IMR-90 (cell line): ENCODE measurements at regions not wholly inside any gene's neighbourhood (a gene's known extent, or its start where the extent isn't known, plus 50 kb on each side); places are given as distances from the start of the nearest gene placed in this dataset.

Source experiments
- ATAC-seq: fragments of 200-7000 bp; cut with Tn5 transposase; 2 replicates; pipeline ENCODE4 v1.9.1; 2020; ENCODE audit warnings: low read depth, mild to moderate bottlenecking, moderate library complexity
- BruUV-seq: library from RNA; stranded (reverse); fragments of 400-500 nt; replicated peaks from 2 replicates; lab custom pipeline; 2021; lab: Mats Ljungman, UMichigan
- CTCF ChIA-PET: fragments of 300-600 bp; formaldehyde crosslinking; extraction: SDS; loops from one replicate; lab custom pipeline; 2021; ENCODE audit warnings: antibody characterized with exemption; lab: Yijun Ruan, JAX
- POLR2A ChIA-PET: fragments of 300-600 bp; sonication (Branson Sonifier 250); formaldehyde crosslinking; loops from one replicate; lab custom pipeline; 2022; ENCODE audit warnings: antibody characterized with exemption; ENCODE audit not compliant: unreplicated experiment; lab: Charles Lee
- DNase-seq: peaks from one replicate; pipeline ENCODE4 v3.0.0; 2013
- H2AFZ ChIP-seq: replicated peaks from 2 replicates; pipeline ENCODE3; 2013; ENCODE audit warnings: low read length, mild to moderate bottlenecking; ENCODE audit not compliant: poor library complexity
- H2AK5ac ChIP-seq: 2 replicates; pipeline ENCODE4 v1.6.1; 2013; ENCODE audit warnings: low read depth, low read length, inconsistent platforms
- H2AK9ac ChIP-seq: replicated peaks from 2 replicates; pipeline ENCODE3; 2013; ENCODE audit warnings: mild to moderate bottlenecking, low read depth, low read length, moderate library complexity; ENCODE audit not compliant: poor library complexity
- H2BK120ac ChIP-seq: 2 replicates; pipeline ENCODE4 v1.6.1; 2013; ENCODE audit warnings: low read depth, low read length, inconsistent platforms
- H2BK15ac ChIP-seq: 3 replicates; pipeline ENCODE4 v1.6.1; 2013; ENCODE audit warnings: low read depth, low read length, inconsistent platforms
- H2BK20ac ChIP-seq: 2 replicates; pipeline ENCODE4 v1.6.1; 2013; ENCODE audit warnings: low read depth, mild to moderate bottlenecking, inconsistent platforms, low read length, moderate library complexity
- H2BK5ac ChIP-seq: 2 replicates; pipeline ENCODE4 v1.6.1; 2013; ENCODE audit warnings: mild to moderate bottlenecking, low read depth, low read length, inconsistent platforms; ENCODE audit not compliant: poor library complexity, severe bottlenecking
- H3K14ac ChIP-seq: replicated peaks from 2 replicates; pipeline ENCODE4 v1.6.1; 2013; ENCODE audit warnings: low read depth, low read length, inconsistent platforms
- H3K18ac ChIP-seq: 2 replicates; pipeline ENCODE4 v1.6.1; 2013; ENCODE audit warnings: low read depth, low read length, control low read depth
- H3K23ac ChIP-seq: 2 replicates; pipeline ENCODE4 v1.6.1; 2013; ENCODE audit warnings: low read depth, low read length, inconsistent platforms
- H3K27ac ChIP-seq: 2 replicates; pipeline ENCODE4 v1.5.1; 2013; ENCODE audit warnings: mild to moderate bottlenecking, control low read depth, low read length; ENCODE audit not compliant: insufficient read depth
- H3K27me3 ChIP-seq: 2 replicates; pipeline ENCODE4 v1.6.1; 2013; ENCODE audit warnings: low read length; ENCODE audit not compliant: control insufficient read depth, insufficient read depth
- H3K36me3 ChIP-seq: 2 replicates; pipeline ENCODE4 v1.6.1; 2013; ENCODE audit warnings: low read length, mixed read lengths; ENCODE audit not compliant: control insufficient read depth, insufficient read depth
- H3K4ac ChIP-seq: 2 replicates; pipeline ENCODE4 v1.6.1; 2013; ENCODE audit warnings: low read depth, low read length, inconsistent platforms
- H3K4me1 ChIP-seq: 2 replicates; pipeline ENCODE4 v1.6.1; 2013; ENCODE audit warnings: low read length, mixed read lengths; ENCODE audit not compliant: control insufficient read depth, insufficient read depth
- H3K4me2 ChIP-seq: 2 replicates; pipeline ENCODE4 v1.6.1; 2013; ENCODE audit warnings: low read depth, mild to moderate bottlenecking, control low read depth, low read length, moderate library complexity
- H3K4me3 ChIP-seq: 2 replicates; pipeline ENCODE4 v1.5.1; 2013; ENCODE audit warnings: low read depth, mild to moderate bottlenecking, control low read depth, low read length, moderate library complexity; ENCODE audit not compliant: insufficient read depth
- H3K56ac ChIP-seq: 2 replicates; pipeline ENCODE4 v1.6.1; 2013; ENCODE audit warnings: low read length, inconsistent platforms; ENCODE audit not compliant: insufficient read depth; ENCODE audit errors: extremely low read depth
- H3K79me1 ChIP-seq, 2 experiments: 2 replicates each; pipeline ENCODE4 v1.6.1; 2013; ENCODE audit warnings: low read length in 2 of 2, inconsistent platforms in 1 of 2, low read depth in 1 of 2
- H3K9ac ChIP-seq: 2 replicates; pipeline ENCODE4 v1.6.1; 2013; ENCODE audit warnings: low read depth, low read length, control low read depth
- H3K9me1 ChIP-seq: 2 replicates; pipeline ENCODE4 v1.6.1; 2013; ENCODE audit warnings: low read length, inconsistent platforms; ENCODE audit not compliant: insufficient read depth
- H3K9me3 ChIP-seq: 2 replicates; pipeline ENCODE4 v1.6.1; 2013; ENCODE audit warnings: low read length; ENCODE audit not compliant: control insufficient read depth, insufficient read depth
- H4K20me1 ChIP-seq: 2 replicates; pipeline ENCODE4 v1.6.1; 2013; ENCODE audit warnings: low read length, inconsistent platforms; ENCODE audit not compliant: insufficient read depth
- H4K5ac ChIP-seq: 2 replicates; pipeline ENCODE4 v1.6.1; 2013; ENCODE audit warnings: mild to moderate bottlenecking, low read depth, low read length, control low read depth
- H4K8ac ChIP-seq, 2 experiments: 2 replicates each; pipeline ENCODE4 v1.6.1; 2013; ENCODE audit warnings: low read depth in 2 of 2, low read length in 2 of 2, control low read depth in 1 of 2, inconsistent platforms in 1 of 2
- H4K91ac ChIP-seq: 2 replicates; pipeline ENCODE4 v1.6.1; 2013; ENCODE audit warnings: low read depth, low read length, inconsistent platforms; ENCODE audit not compliant: insufficient read depth
- BHLHE40 ChIP-seq: fragments of 150-350 bp; IDR thresholded peaks from 2 replicates; pipeline ENCODE4 v1.6.1; 2016; ENCODE audit warnings: mild to moderate bottlenecking, low read depth, low read length
- CHD1 ChIP-seq: IDR thresholded peaks from 2 replicates; pipeline ENCODE4 v1.6.1; 2012; ENCODE audit warnings: low read depth, low read length, improper control_type of control experiment
- MAFK ChIP-seq: IDR thresholded peaks from 2 replicates; pipeline ENCODE4 v1.6.1; 2012; ENCODE audit warnings: low read depth, low read length, improper control_type of control experiment
- MAZ ChIP-seq: IDR thresholded peaks from 2 replicates; pipeline ENCODE4 v1.6.1; 2012; ENCODE audit warnings: low read depth, mild to moderate bottlenecking, low read length, improper control_type of control experiment, moderate library complexity, borderline replicate concordance
- MXI1 ChIP-seq: IDR thresholded peaks from 2 replicates; pipeline ENCODE4 v1.6.1; 2012; ENCODE audit warnings: low read depth, mild to moderate bottlenecking, low read length, moderate library complexity, borderline replicate concordance
- POLR2A ChIP-seq: IDR thresholded peaks from 2 replicates; pipeline ENCODE4 v1.6.1; 2012; ENCODE audit warnings: mild to moderate bottlenecking, low read depth, low read length
- RFX5 ChIP-seq: IDR thresholded peaks from 2 replicates; pipeline ENCODE4 v1.8.0; 2012; ENCODE audit warnings: low read depth, mild to moderate bottlenecking, low read length, moderate library complexity
- SMC3 ChIP-seq: fragments of 150-350 bp; IDR thresholded peaks from 2 replicates; pipeline ENCODE4 v1.6.1; 2016; ENCODE audit warnings: low read depth, mild to moderate bottlenecking, antibody characterized with exemption, low read length, moderate library complexity
- WGBS, 2 experiments: methylation state at CpG; one replicate each; pipeline versions ENCODE4 v1.1.5 to v1.1.7; 2013; ENCODE audit warnings: missing lambda C conversion rate in 2 of 2; ENCODE audit not compliant: insufficient read length in 1 of 2; ENCODE audit errors: extremely low coverage in 2 of 2; 5-methylcytosine and 5-hydroxymethylcytosine counted together
- dilution Hi-C: fragments of 300-500 bp; cut with HindIII; formaldehyde crosslinking; loops from one replicate; pipeline ENCODE4 v1.14.3; 2018; ENCODE audit warnings: low sequenced_read_pairs; ENCODE audit not compliant: unreplicated experiment
- in situ Hi-C: fragments of 300-500 bp; cut with MboI; formaldehyde crosslinking; loops from 3 replicates; pipeline ENCODE4 v1.14.3; 2019; ENCODE audit warnings: low sequenced_read_pairs, inconsistent platforms, mixed read lengths
- intact Hi-C: fragments of 100-400 bp; cut with micrococcal nuclease; formaldehyde crosslinking; loops from 2 replicates; pipeline ENCODE4 v1.10.0; 2022
- TF ChIP-seq, protein P1 (sequence below): fragments of 150-350 bp; IDR thresholded peaks from 2 replicates; pipeline ENCODE4 v1.6.1; 2016; ENCODE audit warnings: low read depth, mild to moderate bottlenecking, low read length, moderate library complexity, borderline replicate concordance
- TF ChIP-seq, protein P2 (sequence below): conservative IDR thresholded peaks from 2 replicates; pipeline ENCODE4 v1.5.1; 2012; ENCODE audit warnings: mild to moderate bottlenecking, low read depth, low read length, improper control_type of control experiment

DNA sequence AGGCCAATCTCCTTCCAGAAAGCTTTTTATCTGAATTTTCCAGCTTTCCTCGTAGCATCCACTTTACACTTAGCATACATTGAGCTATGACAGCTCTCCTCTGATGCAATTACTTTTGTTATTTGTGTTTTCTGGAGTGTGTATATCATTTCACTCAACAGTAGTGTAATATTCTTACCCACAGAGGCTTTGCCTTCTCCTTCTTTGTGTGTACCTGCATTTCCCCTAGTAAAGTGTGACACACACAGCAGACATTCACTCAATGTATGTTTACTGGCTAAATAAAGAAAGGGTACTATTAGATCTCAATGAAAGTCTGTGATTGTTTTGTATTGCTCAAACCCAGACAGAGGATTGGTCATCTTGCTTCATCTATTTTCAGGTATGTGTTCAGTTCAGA lies 193.7 kb upstream of the MEX3C start:
- H3K23ac ChIP-seq = no peak overlapping the region
- no peak overlapping the region for H3K4me3 ChIP-seq
- H3K27me3 ChIP-seq = no peaks in the 10 kb centered on the region
- H3K9ac ChIP-seq = no peak overlapping the region
- H3K18ac ChIP-seq = no peak overlapping the region
- no peak overlapping the region for H2BK20ac ChIP-seq
- H2AK9ac ChIP-seq = no peak overlapping the region
- H3K14ac ChIP-seq = no peak overlapping the region
- H4K91ac ChIP-seq = no peak overlapping the region
- H3K4me2 ChIP-seq = no peak overlapping the region
- ATAC-seq (no peak), DNase-seq (no peak)
- H3K36me3 ChIP-seq = no peaks in the 10 kb centered on the region
- H3K9me1 ChIP-seq = no peaks in the 10 kb centered on the region
- H3K56ac ChIP-seq = no peak overlapping the region
- no peaks in the 10 kb centered on the region for H3K4me1 ChIP-seq
- TF ChIP-seq SMC3 (no peak), CHD1 (no peak), BHLHE40 (no peak), MXI1 (no peak), POLR2A (no peak), RFX5 (no peak), MAFK (no peak), MAZ (no peak)
- TF ChIP-seq, protein P1, sequence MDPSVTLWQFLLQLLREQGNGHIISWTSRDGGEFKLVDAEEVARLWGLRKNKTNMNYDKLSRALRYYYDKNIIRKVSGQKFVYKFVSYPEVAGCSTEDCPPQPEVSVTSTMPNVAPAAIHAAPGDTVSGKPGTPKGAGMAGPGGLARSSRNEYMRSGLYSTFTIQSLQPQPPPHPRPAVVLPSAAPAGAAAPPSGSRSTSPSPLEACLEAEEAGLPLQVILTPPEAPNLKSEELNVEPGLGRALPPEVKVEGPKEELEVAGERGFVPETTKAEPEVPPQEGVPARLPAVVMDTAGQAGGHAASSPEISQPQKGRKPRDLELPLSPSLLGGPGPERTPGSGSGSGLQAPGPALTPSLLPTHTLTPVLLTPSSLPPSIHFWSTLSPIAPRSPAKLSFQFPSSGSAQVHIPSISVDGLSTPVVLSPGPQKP = no peak
- TF ChIP-seq, protein P2, sequence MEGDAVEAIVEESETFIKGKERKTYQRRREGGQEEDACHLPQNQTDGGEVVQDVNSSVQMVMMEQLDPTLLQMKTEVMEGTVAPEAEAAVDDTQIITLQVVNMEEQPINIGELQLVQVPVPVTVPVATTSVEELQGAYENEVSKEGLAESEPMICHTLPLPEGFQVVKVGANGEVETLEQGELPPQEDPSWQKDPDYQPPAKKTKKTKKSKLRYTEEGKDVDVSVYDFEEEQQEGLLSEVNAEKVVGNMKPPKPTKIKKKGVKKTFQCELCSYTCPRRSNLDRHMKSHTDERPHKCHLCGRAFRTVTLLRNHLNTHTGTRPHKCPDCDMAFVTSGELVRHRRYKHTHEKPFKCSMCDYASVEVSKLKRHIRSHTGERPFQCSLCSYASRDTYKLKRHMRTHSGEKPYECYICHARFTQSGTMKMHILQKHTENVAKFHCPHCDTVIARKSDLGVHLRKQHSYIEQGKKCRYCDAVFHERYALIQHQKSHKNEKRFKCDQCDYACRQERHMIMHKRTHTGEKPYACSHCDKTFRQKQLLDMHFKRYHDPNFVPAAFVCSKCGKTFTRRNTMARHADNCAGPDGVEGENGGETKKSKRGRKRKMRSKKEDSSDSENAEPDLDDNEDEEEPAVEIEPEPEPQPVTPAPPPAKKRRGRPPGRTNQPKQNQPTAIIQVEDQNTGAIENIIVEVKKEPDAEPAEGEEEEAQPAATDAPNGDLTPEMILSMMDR = no peak
- ChIA-PET POLR2A (no interaction called here), CTCF (no interaction called here)
- no CpG with 5 or more reads among the region's 1 CpG for WGBS, 2 experiments
- no peaks in the 10 kb centered on the region for H3K79me1 ChIP-seq
- in situ Hi-C loops = no loop called here
- no peak overlapping the region for H2BK120ac ChIP-seq
- H2BK15ac ChIP-seq = no peak overlapping the region
- no peaks in the 10 kb centered on the region for H4K20me1 ChIP-seq
- no TSS peak for BruUV-seq
- H3K4ac ChIP-seq = no peak overlapping the region
- H4K8ac ChIP-seq = no peak overlapping the region
- H3K9me3 ChIP-seq = peaks cover 7% of the 10 kb centered on the region
- no peak overlapping the region for H3K27ac ChIP-seq
- H2AFZ ChIP-seq = no peak overlapping the region
- dilution Hi-C loops = no loop called here
- H2BK5ac ChIP-seq = no peak overlapping the region
- intact Hi-C loops = no loop called here
- no peak overlapping the region for H4K5ac ChIP-seq
- H2AK5ac ChIP-seq = no peak overlapping the region
